ENCODE measurements at regions not wholly inside any gene's neighbourhood (a gene's known extent, or its start where the extent isn't known, plus 50 kb on each side); places are given as distances from the start of the nearest gene placed in this dataset.

GRCh38 chr1:186540521-186540920 lies 79.6 kb upstream of the PDC start:
- no peak for TF ChIP-seq CTCF (IDR thresholded peaks at IDR 0.05)
- no peak for TF ChIP-seq POLR2A (IDR thresholded peaks at IDR 0.05)

Data from uterus (tissue), 2 donors.